GM12878 (cell line): ENCODE measurements at regions not wholly inside any gene's neighbourhood (a gene's known extent, or its start where the extent isn't known, plus 50 kb on each side); places are given as distances from the start of the nearest gene placed in this dataset.

Experiments used
- ATAC-seq: fragments of 200-7000 bp; cut with Tn5 transposase; 3 replicates; pipeline ENCODE4 v1.9.1; 2020; ENCODE audit warnings: mild to moderate bottlenecking, moderate library complexity
- BruUV-seq: library from RNA; stranded (reverse); fragments of 400-500 nt; replicated peaks from 2 replicates; lab custom pipeline; 2021; lab: Mats Ljungman, UMichigan
- CTCF ChIA-PET: fragments of 300-600 bp; sonication (Branson Sonifier 250); formaldehyde crosslinking; extraction: SDS; loops from one replicate; lab custom pipeline; 2021; ENCODE audit warnings: inconsistent platforms; lab: Yijun Ruan, JAX
- POLR2A ChIA-PET: fragments of 350-600 bp; formaldehyde crosslinking; extraction: SDS; loops from one replicate; lab custom pipeline; 2021; ENCODE audit warnings: inconsistent platforms; lab: Charles Lee
- RAD21 ChIA-PET: fragments of 300-600 bp; sonication (Branson Sonifier 250); formaldehyde crosslinking; loops from one replicate; lab custom pipeline; 2023; ENCODE audit warnings: antibody characterized with exemption; ENCODE audit not compliant: unreplicated experiment; lab: Charles Lee
- SMC1A ChIA-PET: fragments of 300-600 bp; sonication (Branson Sonifier 250); formaldehyde crosslinking; loops from one replicate; lab custom pipeline; 2023; ENCODE audit not compliant: unreplicated experiment, uncharacterized antibody; lab: Charles Lee
- DNase-seq: peaks from one replicate; pipeline ENCODE4 v3.0.0-alpha.2; 2011; ENCODE audit warnings: low read depth, low spot score
- FAIRE-seq: peaks from 3 replicates; lab custom pipeline; 2011; peaks lifted over from hg19 to GRCh38; lab: Jason Lieb, UNC
- H2AFZ ChIP-seq: 2 replicates; pipeline ENCODE4 v1.6.0; 2011; ENCODE audit warnings: low read depth, low read length, control low read depth; ENCODE audit not compliant: control insufficient read depth
- H3K27ac ChIP-seq: 2 replicates; pipeline ENCODE4 v1.5.1; 2011; ENCODE audit warnings: control low read depth; ENCODE audit not compliant: control insufficient read depth, insufficient read depth
- H3K27me3 ChIP-seq, 2 experiments: replicated peaks in 1 of 2; 2 replicates each; pipeline versions ENCODE4 v1.6.0 to v1.6.1; 2011; ENCODE audit warnings: low read length in 1 of 2; ENCODE audit not compliant: control insufficient read depth in 2 of 2, insufficient read depth in 2 of 2
- H3K36me3 ChIP-seq, 2 experiments: 2 replicates each; pipeline ENCODE4 v1.5.1; 2011; ENCODE audit warnings: low read length in 1 of 2; ENCODE audit not compliant: control insufficient read depth in 2 of 2, insufficient read depth in 2 of 2
- H3K4me1 ChIP-seq: 2 replicates; pipeline ENCODE4 v1.6.1; 2011; ENCODE audit warnings: mild to moderate bottlenecking, low read length, moderate library complexity, mixed read lengths; ENCODE audit not compliant: control insufficient read depth, insufficient read depth
- H3K4me2 ChIP-seq: 2 replicates; pipeline ENCODE4 v1.6.0; 2011; ENCODE audit warnings: control low read depth; ENCODE audit not compliant: control insufficient read depth, insufficient read depth
- H3K4me3 ChIP-seq: fragments of 200-600 bp; sonication (generic); 2 replicates; pipeline ENCODE4 v1.5.1; 2016
- H3K79me2 ChIP-seq: 2 replicates; pipeline ENCODE4 v1.6.0; 2011; ENCODE audit warnings: low read length; ENCODE audit not compliant: control insufficient read depth, insufficient read depth
- H3K9ac ChIP-seq: 2 replicates; pipeline ENCODE4 v1.8.0; 2011; ENCODE audit warnings: low read length, control low read depth, mixed read lengths; ENCODE audit not compliant: control insufficient read depth, insufficient read depth
- H3K9me3 ChIP-seq: replicated peaks from 3 replicates; pipeline ENCODE4 v1.5.1; 2011; ENCODE audit warnings: mild to moderate bottlenecking, low read length; ENCODE audit not compliant: control insufficient read depth, insufficient read depth
- H4K20me1 ChIP-seq: 2 replicates; pipeline ENCODE4 v1.6.0; 2011; ENCODE audit not compliant: control insufficient read depth, insufficient read depth
- ASH2L ChIP-seq: fragments of 300-600, 200-600 bp; sonication (generic); IDR thresholded peaks from 2 replicates; pipeline ENCODE4 v1.6.1; 2017; ENCODE audit warnings: low read depth, mild to moderate bottlenecking, borderline replicate concordance
- ELK1 ChIP-seq: IDR thresholded peaks from 2 replicates; pipeline ENCODE4 v1.6.1; 2012; ENCODE audit warnings: low read depth, low read length, improper control_type of control experiment
- NBN ChIP-seq: fragments of 450-650 bp; IDR thresholded peaks from 2 replicates; pipeline ENCODE4 v1.6.1; 2016
- RFX5 ChIP-seq: IDR thresholded peaks from 2 replicates; pipeline ENCODE4 v1.6.1; 2011; ENCODE audit warnings: low read depth, low read length, improper control_type of control experiment
- SMC3 ChIP-seq: IDR thresholded peaks from 2 replicates; pipeline ENCODE4 v1.6.1; 2011; ENCODE audit warnings: low read length, improper control_type of control experiment, borderline replicate concordance
- USF2 ChIP-seq: IDR thresholded peaks from 2 replicates; pipeline ENCODE4 v1.6.1; 2011; ENCODE audit warnings: low read depth, low read length, improper control_type of control experiment, borderline replicate concordance
- ZNF207 ChIP-seq: fragments of 450-650 bp; IDR thresholded peaks from 2 replicates; pipeline ENCODE4 v1.6.1; 2014; ENCODE audit warnings: antibody characterized with exemption, mild to moderate bottlenecking, borderline replicate concordance
- ZNF24 ChIP-seq: fragments of 450-650 bp; IDR thresholded peaks from 2 replicates; pipeline ENCODE4 v1.6.1; 2017; ENCODE audit warnings: antibody characterized with exemption, mild to moderate bottlenecking
- WGBS: methylation state at CpG from one replicate; pipeline ENCODE4 v1.1.6; 2016; ENCODE audit warnings: low lambda C conversion rate; ENCODE audit not compliant: insufficient replicate concordance, insufficient coverage; ENCODE audit errors: missing lambda C conversion rate; 5-methylcytosine and 5-hydroxymethylcytosine counted together
- in situ Hi-C: fragments of 300-500 bp; cut with MboI; formaldehyde crosslinking; loops from 9 replicates; pipeline ENCODE4 v1.14.3; 2018; ENCODE audit warnings: mixed read lengths
- intact Hi-C: fragments of 100-400 bp; cut with micrococcal nuclease; formaldehyde crosslinking; loops from one replicate; pipeline ENCODE4 v1.14.2; 2022; ENCODE audit not compliant: unreplicated experiment

- in situ Hi-C loops: no loop called here
- H3K27ac ChIP-seq: no peak overlapping the region
- H3K4me2 ChIP-seq: no peak overlapping the region
- no peak overlapping the region for H3K4me3 ChIP-seq
- H3K4me1 ChIP-seq: no peaks in the 10 kb centered on the region
- ChIA-PET SMC1A (no interaction called here), CTCF (no interaction called here), POLR2A (no interaction called here), RAD21 (no interaction called here)
- BruUV-seq: no TSS peak
- intact Hi-C loops: no loop called here
- H3K79me2 ChIP-seq: no peaks in the 10 kb centered on the region
- no peaks in the 10 kb centered on the region for H3K9me3 ChIP-seq
- no peak for TF ChIP-seq ASH2L
- TF ChIP-seq RFX5: no peak
- no peak for TF ChIP-seq ZNF24
- no peak for TF ChIP-seq ZNF207
- no peak for TF ChIP-seq ELK1
- no peak for TF ChIP-seq USF2
- TF ChIP-seq SMC3: no peak
- no peak for TF ChIP-seq NBN
- no peaks in the 10 kb centered on the region for H3K27me3 ChIP-seq
- no peak overlapping the region for H3K9ac ChIP-seq
- H4K20me1 ChIP-seq: no peaks in the 10 kb centered on the region
- H3K36me3 ChIP-seq: no peaks in the 10 kb centered on the region
- FAIRE-seq (no peak), ATAC-seq (no peak), DNase-seq (no peak)
- no peak overlapping the region for H2AFZ ChIP-seq
- 7% methylated on average over 1 of the region's 1 CpG for WGBS
These were observed 320.6 kb downstream of the MID1IP1 start for GRCh38 chrX:39121903-39122302.
